Renal cortex interstitium (tissue), 11 donors: ENCODE measurements at regions not wholly inside any gene's neighbourhood (a gene's known extent, or its start where the extent isn't known, plus 50 kb on each side); places are given as distances from the start of the nearest gene placed in this dataset.

Experiments used
- DNase-seq, 11 donors: peaks; one replicate each; pipeline ENCODE4 v3.0.0-alpha.2; 2013; ENCODE audit warnings: low read depth in 9 of 11, low spot score in 4 of 11; ENCODE audit errors: extremely low read depth in 1 of 11

GRCh38 chr11:111104185-111104584, 141.3 kb upstream of the POU2AF2 start:
- no peak for DNase-seq

GRCh38 chr11:111101881-111102280, 143.6 kb upstream of the POU2AF2 start:
- no peak for DNase-seq

- DNase-seq, result no peak
Measured at GRCh38 chr11:111099028-111099713, 146.4 kb upstream of the POU2AF2 start.

GRCh38 chr11:111098091-111098490, 147.4 kb upstream of the POU2AF2 start:
- no peak for DNase-seq

- DNase-seq, result no peak
Measured at GRCh38 chr11:111097191-111097590, 148.3 kb upstream of the POU2AF2 start.

GRCh38 chr11:111095327-111095726, 150.2 kb upstream of the POU2AF2 start:
- no peak for DNase-seq

GRCh38 chr11:111093061-111093460, 152.5 kb upstream of the POU2AF2 start:
- DNase-seq, result no peak

- DNase-seq, result no peak
Measured at GRCh38 chr11:111091321-111091938, 154.1 kb upstream of the POU2AF2 start.

- DNase-seq, result no peak
Measured at GRCh38 chr11:111089759-111090158, 155.8 kb upstream of the POU2AF2 start.

GRCh38 chr11:111088847-111089355, 156.6 kb upstream of the POU2AF2 start:
- DNase-seq, result peak in 1 of 11 donors; percentile 25

- no peak for DNase-seq
Measured at GRCh38 chr11:111086058-111086457, 159.5 kb upstream of the POU2AF2 start.

GRCh38 chr11:111082664-111083063, 162.9 kb upstream of the POU2AF2 start:
- no peak for DNase-seq

- DNase-seq, result peak in 8 of 11 donors; percentile 7 to 49 (median 30)
Measured at GRCh38 chr11:111081021-111081511, 164.5 kb upstream of the POU2AF2 start.

- no peak for DNase-seq
Measured at GRCh38 chr11:111077530-111078322, 167.8 kb upstream of the POU2AF2 start.

- DNase-seq, result no peak
Measured at GRCh38 chr11:111069066-111069465, 176.5 kb upstream of the POU2AF2 start.

GRCh38 chr11:111067994-111068393, 177.5 kb upstream of the POU2AF2 start:
- no peak for DNase-seq

- no peak for DNase-seq
Measured at GRCh38 chr11:111066846-111067245, 178.7 kb upstream of the POU2AF2 start.

- DNase-seq, result no peak
Measured at GRCh38 chr11:111063726-111064517, 181.6 kb upstream of the POU2AF2 start.

- no peak for DNase-seq
Measured at GRCh38 chr11:111062420-111062819, 183.1 kb upstream of the POU2AF2 start.
